Ishikawa (cell line): ENCODE measurements at regions not wholly inside any gene's neighbourhood (a gene's known extent, or its start where the extent isn't known, plus 50 kb on each side); places are given as distances from the start of the nearest gene placed in this dataset.

Experiments
- CEBPB ChIP-seq: IDR thresholded peaks from 2 replicates; pipeline ENCODE4 v1.6.1; 2012
- EGR1 ChIP-seq: IDR thresholded peaks from 2 replicates; pipeline ENCODE4 v1.6.1; 2012
- EP300 ChIP-seq: IDR thresholded peaks from 2 replicates; pipeline ENCODE4 v1.6.1; 2012; ENCODE audit warnings: borderline replicate concordance
- FOXM1 ChIP-seq: IDR thresholded peaks from 2 replicates; pipeline ENCODE4 v1.6.1; 2012; ENCODE audit warnings: low read depth, borderline replicate concordance
- NFIC ChIP-seq: IDR thresholded peaks from 2 replicates; pipeline ENCODE4 v1.6.1; 2012
- RAD21 ChIP-seq: IDR thresholded peaks from 2 replicates; pipeline ENCODE4 v1.6.1; 2012; ENCODE audit warnings: low read depth
- REST ChIP-seq: IDR thresholded peaks from 2 replicates; pipeline ENCODE4 v1.6.1; 2012; ENCODE audit warnings: low read depth, mild to moderate bottlenecking
- TAF1 ChIP-seq: IDR thresholded peaks from 2 replicates; pipeline ENCODE4 v1.6.1; 2012; ENCODE audit warnings: low read depth, mild to moderate bottlenecking
- TCF12 ChIP-seq: IDR thresholded peaks from 2 replicates; pipeline ENCODE4 v1.6.1; 2012; ENCODE audit warnings: low read depth
- TEAD4 ChIP-seq: IDR thresholded peaks from 2 replicates; pipeline ENCODE4 v1.6.1; 2012
- USF1 ChIP-seq: IDR thresholded peaks from 2 replicates; pipeline ENCODE4 v1.6.1; 2012
- YY1 ChIP-seq: IDR thresholded peaks from 2 replicates; pipeline ENCODE4 v1.6.1; 2012; ENCODE audit warnings: low read depth
- ZBTB7A ChIP-seq: IDR thresholded peaks from 2 replicates; pipeline ENCODE4 v1.6.1; 2012; ENCODE audit warnings: low read depth
- TF ChIP-seq, protein P1 (sequence below): IDR thresholded peaks from 2 replicates; pipeline ENCODE4 v1.6.1; 2012

- TF ChIP-seq REST = no peak
- TF ChIP-seq, protein P1, sequence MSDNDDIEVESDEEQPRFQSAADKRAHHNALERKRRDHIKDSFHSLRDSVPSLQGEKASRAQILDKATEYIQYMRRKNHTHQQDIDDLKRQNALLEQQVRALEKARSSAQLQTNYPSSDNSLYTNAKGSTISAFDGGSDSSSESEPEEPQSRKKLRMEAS = no peak
- no peak for TF ChIP-seq EGR1
- no peak for TF ChIP-seq TAF1
- TF ChIP-seq RAD21 = peak; percentile 19; the same call in 1 of the 2 replicates
- no peak for TF ChIP-seq FOXM1
- no peak for TF ChIP-seq EP300
- TF ChIP-seq CEBPB = no peak
- no peak for TF ChIP-seq YY1
- TF ChIP-seq NFIC = no peak
- no peak for TF ChIP-seq ZBTB7A
- no peak for TF ChIP-seq TCF12
- no peak for TF ChIP-seq USF1
- TF ChIP-seq TEAD4 = no peak
Measured at GRCh38 chr6:157760137-157760536, 62.9 kb upstream of the SNX9 start.
